Right ventricle myocardium superior (tissue), 1 donor: ENCODE measurements at regions not wholly inside any gene's neighbourhood (a gene's known extent, or its start where the extent isn't known, plus 50 kb on each side); places are given as distances from the start of the nearest gene placed in this dataset.
"Not testable (repeated sequence)": the region's sequence is repeated elsewhere in the genome, so short reads cannot be mapped to it uniquely, and the experiment has no call there.

Experiments
- ATAC-seq: fragments of 200-7000 bp; cut with Tn5 transposase; one replicate; pipeline ENCODE4 v1.9.1; 2020; ENCODE audit warnings: mild to moderate bottlenecking; ENCODE audit not compliant: poor library complexity
- DNase-seq: peaks from one replicate; pipeline ENCODE4 v3.0.0-alpha.2; 2020
- intact Hi-C: fragments of 100-400 bp; cut with DNase I; formaldehyde crosslinking; loops from one replicate; pipeline ENCODE4 v1.11.2; 2022
- donor health status: DM: no; HTN: yes; CAD: no; lungs with severe emphysema.

DNA sequence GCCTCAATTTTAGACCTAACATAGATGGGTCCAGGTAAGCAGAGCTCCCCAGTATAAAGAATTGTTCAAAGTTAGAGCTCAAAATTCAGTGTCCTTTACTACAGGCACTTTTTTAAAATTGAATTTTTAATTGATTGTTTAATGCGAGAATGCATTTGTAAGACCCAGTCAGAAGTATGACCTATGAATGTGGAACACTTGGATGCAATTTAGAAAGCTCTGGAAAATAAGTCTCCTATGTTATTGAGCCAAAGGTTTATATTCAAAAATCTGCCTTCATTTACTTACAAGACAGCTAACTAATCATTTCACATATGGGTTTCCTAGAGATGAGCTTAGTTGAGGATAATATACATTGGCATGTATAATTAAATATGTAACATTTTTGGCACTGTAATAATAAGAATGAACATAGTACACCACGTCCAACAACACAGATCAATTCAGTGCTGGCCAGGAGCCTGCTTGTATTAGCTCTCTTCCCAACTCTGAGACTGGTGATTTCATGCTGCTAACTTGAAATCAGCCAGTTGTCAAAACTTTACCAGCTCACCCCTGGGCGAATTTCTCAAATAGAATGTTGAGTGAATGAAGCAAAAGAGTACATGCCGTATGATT, 197.2 kb upstream of the NPY2R start:
- intact Hi-C loops = no loop called here
- DNase-seq (no peak), ATAC-seq (no peak)

GRCh38 chr4:155012469-155012868, 196.0 kb upstream of the NPY2R start:
- intact Hi-C loops = no loop called here
- ATAC-seq = no peak
- no peak for DNase-seq

GRCh38 chr4:155017426-155017825, 191.0 kb upstream of the NPY2R start:
- ATAC-seq (no peak), DNase-seq (no peak)
- intact Hi-C loops = no loop called here

- intact Hi-C loops = no loop called here
- DNase-seq = peak; percentile 51
- ATAC-seq = no peak
These were observed 182.5 kb upstream of the NPY2R start for GRCh38 chr4:155025762-155026457.

GRCh38 chr4:155026715-155027114, 181.7 kb upstream of the NPY2R start:
- intact Hi-C loops = no loop called here
- no peak for ATAC-seq
- DNase-seq = no peak

GRCh38 chr4:155032521-155033229, 175.8 kb upstream of the NPY2R start:
- intact Hi-C loops = no loop called here
- DNase-seq (no peak), ATAC-seq (no peak)

DNA sequence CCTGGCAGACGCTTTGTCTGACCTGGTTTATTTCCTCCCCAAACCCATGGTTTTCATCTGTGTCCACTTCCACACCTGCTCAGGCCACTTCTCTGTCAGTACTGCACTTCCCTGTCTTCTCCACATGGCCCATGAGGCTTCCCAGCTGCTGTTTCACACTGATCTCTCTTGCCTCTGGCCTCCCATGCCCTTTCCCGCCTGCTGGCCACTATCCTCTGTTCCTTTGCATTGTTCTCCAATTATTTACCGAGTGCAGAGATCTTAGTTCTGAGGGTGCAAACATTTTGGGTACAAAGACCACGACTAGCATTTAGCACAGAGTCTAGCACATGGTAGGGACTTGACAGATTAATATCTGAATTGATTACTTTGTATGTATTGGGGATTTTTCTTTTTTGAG, 174.8 kb upstream of the NPY2R start:
- ATAC-seq (no peak), DNase-seq (no peak)
- intact Hi-C loops = no loop called here

- DNase-seq = no peak
- no peak for ATAC-seq
- intact Hi-C loops = no loop called here
These were observed 171.4 kb upstream of the NPY2R start for GRCh38 chr4:155037031-155037430.

GRCh38 chr4:155038459-155038858, 170.0 kb upstream of the NPY2R start:
- no peak for ATAC-seq
- no peak for DNase-seq
- intact Hi-C loops = no loop called here

DNA sequence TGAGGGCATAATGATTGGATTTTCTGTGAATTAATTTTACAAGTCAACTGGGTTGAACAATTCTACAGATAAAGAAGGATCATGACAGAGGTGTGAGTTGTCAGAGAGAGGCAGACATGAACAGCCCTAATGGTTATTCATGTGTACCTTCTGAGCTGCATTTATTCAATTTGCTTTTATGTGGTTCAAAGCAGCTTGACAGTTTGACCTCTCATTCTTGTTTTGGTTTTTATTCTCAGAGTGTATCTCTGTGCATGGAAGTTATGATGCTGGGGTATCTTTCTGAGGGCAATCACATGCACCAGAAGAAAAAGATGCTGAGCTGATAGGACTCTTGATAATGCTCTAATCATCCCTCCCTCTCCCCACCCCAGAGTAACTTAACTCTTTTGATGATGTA, 169.3 kb upstream of the NPY2R start:
- DNase-seq (no peak), ATAC-seq (no peak)
- intact Hi-C loops = no loop called here

GRCh38 chr4:155040031-155040430, 168.4 kb upstream of the NPY2R start:
- intact Hi-C loops = no loop called here
- no peak for DNase-seq
- no peak for ATAC-seq

DNA sequence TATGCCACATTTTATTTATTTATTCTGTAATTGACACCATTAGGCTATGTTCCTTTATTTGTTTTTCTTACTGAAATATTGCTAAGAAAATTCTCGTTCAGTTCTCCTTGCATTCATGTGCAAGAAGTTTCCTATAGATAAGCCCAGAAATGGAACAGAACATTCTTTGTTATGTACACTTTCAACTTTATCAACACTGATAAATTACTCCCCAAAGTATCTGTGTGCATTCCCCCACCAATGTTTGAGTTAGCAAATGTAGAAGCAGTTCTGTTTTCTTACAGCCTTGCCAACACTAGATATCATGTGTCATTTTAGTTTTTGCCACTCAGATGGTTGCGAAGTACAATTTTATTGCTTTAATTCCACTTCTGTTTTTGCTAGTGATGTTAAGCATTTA, 166.4 kb upstream of the NPY2R start:
- DNase-seq = no peak
- intact Hi-C loops = no loop called here
- ATAC-seq = no peak

GRCh38 chr4:155044251-155044650, 164.2 kb upstream of the NPY2R start:
- ATAC-seq, DNase-seq, intact Hi-C loops: not testable (repeated sequence)

- DNase-seq (no peak), ATAC-seq (no peak)
- intact Hi-C loops = no loop called here
These were observed 160.7 kb upstream of the NPY2R start for GRCh38 chr4:155047755-155048154.

- intact Hi-C loops, DNase-seq, ATAC-seq: not testable (repeated sequence)
These were observed 154.4 kb upstream of the NPY2R start for GRCh38 chr4:155054042-155054441.

DNA sequence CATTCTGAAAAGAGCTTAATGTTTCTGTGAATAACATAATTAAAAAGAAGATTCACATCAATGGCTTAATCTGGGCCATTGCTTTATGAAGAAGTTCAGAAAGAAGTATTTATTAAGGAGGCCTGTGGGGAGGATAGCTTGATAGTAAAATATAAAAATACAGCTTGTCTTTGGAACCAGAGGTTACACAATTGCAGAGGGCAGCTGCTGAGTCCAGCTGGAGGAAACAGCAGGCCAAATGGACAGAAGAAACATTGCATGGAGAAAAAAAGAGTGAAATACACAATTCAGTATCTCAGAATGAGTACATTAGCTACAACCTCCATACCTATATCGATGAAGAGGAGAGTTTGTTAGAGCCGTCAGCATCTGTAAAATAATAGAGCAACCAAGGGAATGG, 148.0 kb upstream of the NPY2R start:
- ATAC-seq = peak; percentile 73
- intact Hi-C loops = no loop called here
- DNase-seq = no peak

DNA sequence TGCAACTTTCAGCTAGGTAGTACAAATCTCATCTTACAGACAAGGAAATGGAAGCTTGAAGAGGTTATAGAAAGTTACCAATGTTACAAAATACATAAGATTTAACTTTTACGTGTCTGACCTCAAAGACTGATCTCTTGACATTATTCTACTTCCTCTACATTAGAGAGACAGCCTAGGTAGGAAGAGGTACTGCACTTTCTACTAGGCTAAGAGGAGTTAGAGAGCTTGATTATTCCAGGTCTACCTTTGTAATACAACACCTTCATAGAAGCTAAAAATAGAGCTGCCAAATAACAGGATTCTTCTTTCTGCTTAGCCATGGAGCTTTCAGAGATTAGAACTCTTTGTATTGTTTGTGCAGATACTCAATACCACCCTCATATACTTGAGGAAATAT, 147.6 kb upstream of the NPY2R start:
- DNase-seq (no peak), ATAC-seq (no peak)
- intact Hi-C loops = no loop called here

GRCh38 chr4:155062948-155063347, 145.5 kb upstream of the NPY2R start:
- intact Hi-C loops = no loop called here

GRCh38 chr4:155064934-155065333, 143.5 kb upstream of the NPY2R start:
- ATAC-seq, DNase-seq, intact Hi-C loops: not testable (repeated sequence)

More at GRCh38 chr4:155062948-155063347, 145.5 kb upstream of the NPY2R start:
- ATAC-seq (no peak), DNase-seq (no peak)

DNA sequence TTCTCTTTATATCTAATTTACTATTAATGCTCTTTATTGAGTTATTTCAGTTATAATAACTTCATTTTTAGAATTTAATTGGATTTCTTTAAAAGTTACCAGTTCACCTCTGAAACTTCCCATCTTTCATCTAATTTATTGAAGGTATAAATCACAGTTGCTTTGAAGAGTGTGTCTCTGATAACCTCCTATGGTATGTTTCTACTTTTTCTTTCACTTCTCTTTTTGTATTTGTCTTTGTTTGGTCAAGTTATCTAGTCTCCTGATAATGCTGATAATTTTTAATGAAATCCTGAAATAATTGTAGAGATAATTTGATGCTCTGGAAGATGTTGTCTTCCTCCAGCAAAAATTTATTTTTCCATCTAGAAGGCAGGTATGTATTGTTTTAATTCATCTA, 141.6 kb upstream of the NPY2R start:
- ATAC-seq (no peak), DNase-seq (no peak)
- intact Hi-C loops = no loop called here
